ENCODE measurements at regions not wholly inside any gene's neighbourhood (a gene's known extent, or its start where the extent isn't known, plus 50 kb on each side); places are given as distances from the start of the nearest gene placed in this dataset. TPM values are rescaled to one million over a fixed set of nuclear protein-coding genes. Genes with fewer than 3 reads are reported as not detected.

GRCh38 chr3:111482574-111482973 lies 59.4 kb upstream of the CD96 start:
- TF ChIP-seq CTCF (IDR thresholded peaks at IDR 0.05), result no peak
- no peak for TF ChIP-seq POLR2AphosphoS5 (IDR thresholded peaks at IDR 0.05; ENCODE audit: insufficient read depth in 1 of 2, low read depth in 1 of 2)
- TF ChIP-seq POLR2A (IDR thresholded peaks at IDR 0.05), result no peak
- H3K9me3 ChIP-seq, result no peaks in the 10 kb centered on the region
- no peak overlapping the region for H3K4me3 ChIP-seq
- H3K4me1 ChIP-seq, result no peaks in the 10 kb centered on the region
- DNase-seq (ENCODE audit: extremely low spot score in 2 of 2), result no peak
- H3K27ac ChIP-seq, result no peak overlapping the region
- intact Hi-C loops (cut with DNase I), result no loop called here
- H3K27me3 ChIP-seq, result no peaks in the 10 kb centered on the region
- no peaks in the 10 kb centered on the region for H3K36me3 ChIP-seq

GRCh38 chr3:111485086-111485485 lies 56.9 kb upstream of the CD96 start:
- H3K4me3 ChIP-seq, result no peak overlapping the region
- DNase-seq (ENCODE audit: extremely low spot score in 2 of 2), result no peak
- no peaks in the 10 kb centered on the region for H3K9me3 ChIP-seq
- H3K27ac ChIP-seq, result no peak overlapping the region
- no peaks in the 10 kb centered on the region for H3K27me3 ChIP-seq
- H3K4me1 ChIP-seq, result no peaks in the 10 kb centered on the region
- intact Hi-C loops (cut with DNase I), result no loop called here
- TF ChIP-seq POLR2A (IDR thresholded peaks at IDR 0.05) (no peak), POLR2AphosphoS5 (IDR thresholded peaks at IDR 0.05; ENCODE audit: insufficient read depth in 1 of 2, low read depth in 1 of 2) (no peak)
- H3K36me3 ChIP-seq, result no peaks in the 10 kb centered on the region

Small RNA genes in the stretch of these regions (small RNA-seq; reads per million reads assigned to genes)
- not detected for gene ATP6V0CP2

All from vagina (tissue), 2 donors.